Activated CD4-positive, CD25-positive, alpha-beta regulatory T cell treated with anti-CD3 and anti-CD28 coated beads, Interleukin-2, amount 50 U/mL, for 16 hours (primary cell): ENCODE measurements at regions not wholly inside any gene's neighbourhood (a gene's known extent, or its start where the extent isn't known, plus 50 kb on each side); places are given as distances from the start of the nearest gene placed in this dataset.

Experiments used
- DNase-seq: peaks from one replicate; pipeline ENCODE4 v3.0.0-alpha.2; 2020; ENCODE audit warnings: low read depth, low spot score

DNA sequence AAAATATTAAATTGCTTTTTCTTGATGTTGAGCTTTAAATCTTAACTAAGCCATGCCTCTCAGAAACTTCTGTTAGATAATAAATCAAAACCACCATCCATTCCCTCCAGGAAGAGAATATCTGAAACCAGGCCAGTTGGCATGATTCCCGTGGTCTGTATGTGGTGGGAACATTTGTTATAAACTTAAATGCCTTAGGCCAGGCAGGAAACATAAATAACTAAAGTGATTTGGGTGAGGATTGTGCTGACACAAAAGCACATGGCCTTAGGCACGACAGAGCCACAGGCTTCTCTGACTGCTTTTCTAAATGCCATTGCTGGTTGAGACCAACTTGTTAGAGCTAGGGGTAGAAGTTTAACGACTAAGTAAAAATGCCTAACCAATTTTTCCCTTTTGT is 255.9 kb downstream of the GABRG2 start:
- DNase-seq: no peak

DNA sequence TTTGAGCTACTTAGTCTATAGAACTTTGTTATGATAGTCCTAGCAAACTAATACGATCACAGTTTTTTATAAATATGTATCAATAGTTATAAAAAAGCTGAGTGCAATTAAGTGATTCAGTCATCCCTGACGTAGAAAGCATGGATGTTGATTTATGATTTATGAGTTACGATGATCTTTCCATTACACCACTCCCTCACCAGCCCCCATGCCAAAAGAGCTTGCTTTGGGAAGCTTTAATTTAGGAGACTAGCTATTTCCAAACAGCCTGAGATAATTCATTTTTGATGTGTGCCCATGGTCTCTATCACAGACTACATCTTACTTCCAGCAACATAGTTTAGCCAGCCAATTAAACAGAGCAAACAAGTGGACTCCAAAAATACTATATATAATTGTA is 256.8 kb downstream of the GABRG2 start:
- DNase-seq: no peak

GRCh38 chr5:162325143-162325727 is 257.7 kb downstream of the GABRG2 start:
- no peak for DNase-seq

DNA sequence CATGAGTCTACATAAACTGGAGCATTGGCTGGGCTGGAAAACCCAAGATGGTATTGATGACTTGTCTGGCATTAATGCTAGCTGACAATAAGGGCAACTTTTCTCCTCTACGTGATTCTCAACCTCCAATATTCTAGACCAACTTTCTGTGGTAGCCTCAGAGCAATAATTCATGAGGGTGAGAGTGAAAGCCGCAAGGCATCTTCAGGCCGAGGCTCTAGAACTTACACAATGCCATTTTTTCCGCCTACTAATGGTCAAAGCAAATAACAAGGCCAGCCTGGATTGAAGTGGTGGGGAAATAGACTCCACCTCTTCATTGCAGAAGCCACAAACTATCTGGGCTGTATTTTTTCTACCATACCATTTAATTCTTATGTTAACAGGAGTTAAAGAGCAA is 267.4 kb downstream of the GABRG2 start:
- no peak for DNase-seq

DNA sequence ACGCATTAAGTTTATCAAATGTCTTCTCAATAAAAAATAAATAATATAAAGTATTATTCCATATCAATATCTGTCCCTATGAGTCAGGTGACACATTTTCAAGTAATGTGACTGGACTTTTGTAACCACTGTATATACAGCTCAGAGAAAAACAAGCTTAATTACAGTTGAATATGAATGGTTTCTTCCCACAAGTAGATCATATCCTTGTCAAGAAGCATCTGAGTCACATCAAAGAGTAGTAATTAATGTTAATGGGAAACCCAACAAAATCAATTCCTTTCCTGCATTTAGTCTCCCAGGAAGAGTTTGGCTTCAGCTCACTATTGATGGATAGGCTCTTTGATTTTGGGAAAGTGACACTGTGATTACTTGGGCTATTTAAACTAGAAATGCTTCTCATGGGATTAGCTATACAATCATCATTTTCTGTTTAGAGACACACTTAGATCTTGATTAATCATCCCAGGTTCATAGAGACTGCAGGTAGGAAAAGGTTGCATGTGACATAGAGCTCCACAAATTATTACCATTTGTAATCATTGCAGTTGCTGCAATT is 292.9 kb downstream of the GABRG2 start:
- no peak for DNase-seq

DNA sequence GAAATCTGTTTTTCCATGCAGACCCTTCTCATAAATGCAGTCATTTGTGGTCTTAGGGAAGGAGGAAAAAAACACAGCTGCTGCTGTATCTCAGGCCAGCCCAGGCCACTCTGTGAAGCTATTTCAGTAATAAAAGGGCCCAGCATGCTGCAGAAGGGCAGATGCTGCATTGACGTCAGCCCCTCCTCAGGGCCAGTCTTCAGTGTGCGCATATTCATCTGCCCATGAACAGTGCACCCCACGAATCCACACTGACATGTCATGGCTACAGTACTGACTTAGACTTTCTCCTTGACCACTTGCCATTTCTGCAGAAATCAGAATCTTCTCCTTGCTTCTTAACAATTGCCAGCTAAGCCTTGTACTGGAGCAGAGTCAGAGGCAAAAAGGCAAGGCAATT is 304.7 kb downstream of the GABRG2 start:
- no peak for DNase-seq

DNA sequence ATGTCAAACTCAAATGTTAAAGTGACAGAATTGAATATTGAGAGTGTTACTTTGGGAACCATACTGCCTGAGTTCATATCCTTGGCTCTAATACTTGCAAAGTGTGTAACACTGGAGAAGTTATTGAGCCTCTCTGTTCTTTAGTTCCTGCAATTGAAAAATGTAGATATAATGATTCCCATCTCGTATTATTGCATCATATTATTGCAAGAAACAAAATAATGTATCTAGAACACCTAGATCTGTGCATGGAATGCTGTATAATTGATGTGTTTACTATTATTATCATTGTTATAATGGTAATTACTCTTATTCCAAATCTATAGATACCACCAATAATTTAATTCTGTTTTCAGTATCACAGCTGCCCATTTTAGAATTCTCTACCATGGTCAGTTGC is 310.3 kb downstream of the GABRG2 start:
- no peak for DNase-seq

GRCh38 chr5:162382839-162383238 is 315.3 kb downstream of the GABRG2 start:
- DNase-seq: no peak

- DNase-seq: no peak
Observed at GRCh38 chr5:162384225-162384624, 316.7 kb downstream of the GABRG2 start.

- DNase-seq: no peak
Observed at GRCh38 chr5:162391833-162392232, 324.3 kb downstream of the GABRG2 start.

DNA sequence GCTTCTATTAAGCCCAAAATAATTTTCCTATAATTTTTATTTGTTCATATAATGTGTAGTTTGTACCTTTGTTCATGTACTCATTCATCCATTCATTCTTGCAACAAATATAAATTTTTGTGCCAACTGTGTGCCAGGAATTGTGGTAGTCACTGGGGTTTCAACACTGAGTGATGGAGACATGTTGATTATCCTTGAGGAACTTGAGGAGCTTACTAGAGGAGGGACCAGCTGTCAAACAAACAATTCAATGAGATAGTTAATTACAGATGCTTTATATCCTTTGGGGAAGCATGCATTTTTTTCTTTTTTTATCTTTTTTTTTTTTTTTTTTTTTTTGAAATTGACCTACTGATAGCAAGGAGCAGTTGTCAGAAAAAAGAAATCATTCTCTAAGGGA is 324.8 kb downstream of the GABRG2 start:
- DNase-seq: no peak

- DNase-seq: no peak
Observed at GRCh38 chr5:162393534-162393933, 326.0 kb downstream of the GABRG2 start.

- no peak for DNase-seq
Observed at GRCh38 chr5:162407614-162408013, 340.0 kb downstream of the GABRG2 start.

DNA sequence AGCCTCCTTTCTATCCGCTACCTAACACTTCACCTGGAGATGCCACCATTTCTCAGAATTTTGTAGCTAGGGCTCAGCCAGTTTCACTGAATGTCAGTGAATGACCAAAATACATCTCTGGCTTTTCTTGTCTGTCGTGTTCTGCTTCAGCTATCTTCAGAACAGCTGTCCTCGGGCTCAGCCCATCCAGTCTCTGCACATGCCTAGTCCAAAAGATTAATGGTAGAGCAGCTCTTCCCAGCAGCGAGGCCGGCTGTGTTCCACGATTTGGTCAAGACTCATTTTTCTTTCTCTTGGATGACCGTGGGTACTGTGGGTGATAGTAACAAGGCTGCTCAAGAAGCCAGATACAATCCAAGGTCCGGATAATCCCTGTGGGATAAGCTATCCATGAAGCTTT is 342.8 kb downstream of the GABRG2 start:
- no peak for DNase-seq

- DNase-seq: no peak
Observed at GRCh38 chr5:162429142-162429541, 361.6 kb downstream of the GABRG2 start.

GRCh38 chr5:162434281-162434680 is 366.7 kb downstream of the GABRG2 start:
- DNase-seq: no peak

GRCh38 chr5:162436055-162436454 is 368.5 kb downstream of the GABRG2 start:
- DNase-seq: no peak

GRCh38 chr5:162444129-162444762 is 376.7 kb downstream of the GABRG2 start:
- DNase-seq: no peak

- no peak for DNase-seq
Observed at GRCh38 chr5:162456086-162456485, 388.5 kb downstream of the GABRG2 start.

GRCh38 chr5:162466011-162466410 is 398.4 kb downstream of the GABRG2 start:
- DNase-seq: no peak

DNA sequence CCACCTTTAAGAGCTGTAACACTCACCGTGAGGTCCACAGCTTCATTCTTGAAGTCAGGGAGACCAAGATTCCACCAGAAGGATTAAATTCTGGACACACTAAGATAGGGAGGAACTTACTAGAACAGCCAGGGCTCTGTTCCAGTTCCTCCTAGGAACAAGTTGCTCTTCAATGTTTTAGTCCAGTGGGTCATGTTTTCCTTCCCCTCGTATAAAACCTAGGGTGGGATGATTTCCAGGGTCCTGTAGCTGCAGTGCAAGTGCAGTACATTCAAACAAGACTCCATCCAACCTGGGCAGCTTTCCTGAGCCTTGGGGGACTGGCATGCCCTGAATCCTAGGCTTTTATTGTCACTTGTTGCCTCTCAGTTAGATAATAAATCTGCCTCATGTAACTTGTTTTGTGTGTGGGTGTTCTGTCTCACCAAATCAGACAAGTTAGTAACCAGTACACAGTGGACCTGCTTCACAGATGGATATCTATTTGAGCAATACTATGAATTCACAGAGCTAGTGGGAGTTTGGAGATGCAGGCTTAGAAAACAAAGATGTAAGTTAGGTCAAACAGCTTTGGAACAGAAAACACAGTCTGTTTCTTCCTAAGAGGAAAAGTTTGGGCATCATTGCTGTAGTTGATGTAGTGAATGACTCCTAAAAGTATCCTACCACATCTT is 405.6 kb downstream of the GABRG2 start:
- no peak for DNase-seq

- DNase-seq: no peak
Observed at GRCh38 chr5:162474239-162474638, 406.7 kb downstream of the GABRG2 start.

DNA sequence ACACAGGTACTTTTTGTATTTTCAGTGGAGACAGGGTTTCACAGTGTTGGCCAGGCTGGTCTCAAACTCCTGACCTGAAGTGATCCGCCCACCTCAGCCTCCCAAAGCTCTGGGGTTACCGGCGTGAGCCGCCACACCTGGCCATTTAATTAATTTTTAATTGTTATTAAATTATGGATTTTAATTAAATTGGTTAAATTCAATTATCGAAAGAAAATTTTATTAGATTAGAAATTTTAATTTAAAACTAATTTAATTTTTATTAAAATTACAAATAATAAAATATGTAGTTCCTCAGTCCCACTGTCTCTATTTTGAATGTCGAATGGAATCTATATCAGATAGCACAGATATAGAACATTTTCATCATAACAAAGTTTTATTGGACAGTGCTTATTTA is 416.5 kb downstream of the GABRG2 start:
- DNase-seq: no peak
